ENCODE measurements at regions not wholly inside any gene's neighbourhood (a gene's known extent, or its start where the extent isn't known, plus 50 kb on each side); places are given as distances from the start of the nearest gene placed in this dataset.

- BruUV-seq (replicated peaks) = no TSS peak
- no CpG with 5 or more reads among the region's 1 CpG for WGBS, 2 experiments (ENCODE audit: extremely low coverage in 2 of 2, insufficient read length in 1 of 2)
- Histone ChIP-seq H2BK5ac (ENCODE audit: low read depth, low read length, poor library complexity, severe bottlenecking) (no peak overlapping the region), H3K27me3 (ENCODE audit: control insufficient read depth, insufficient read depth, low read length) (no peaks in the 10 kb centered on the region), H3K4me3 (ENCODE audit: insufficient read depth, low read depth, low read length) (no peak overlapping the region), H3K14ac (replicated peaks; ENCODE audit: low read depth, low read length) (no peak overlapping the region), H3K79me1 (ENCODE audit: low read depth in 1 of 2, low read length in 2 of 2) (no peaks in the 10 kb centered on the region; a peak in 1 of 4 replicates), H4K20me1 (ENCODE audit: insufficient read depth, low read length) (no peaks in the 10 kb centered on the region), H3K9me3 (ENCODE audit: control insufficient read depth, insufficient read depth, low read length) (peaks cover 2% of the 10 kb centered on the region; the same call in 1 of the 2 replicates), H3K4me1 (ENCODE audit: control insufficient read depth, insufficient read depth, low read length) (peaks cover 14% of the 10 kb centered on the region), H3K23ac (ENCODE audit: low read depth, low read length) (no peak overlapping the region), H3K56ac (ENCODE audit: extremely low read depth, insufficient read depth, low read length) (no peak overlapping the region), H2BK15ac (ENCODE audit: low read depth, low read length) (0 out of 3 replicates have a peak overlapping the region, but pooled peaks have one; percentile 11), H2AFZ (replicated peaks; ENCODE audit: low read length, poor library complexity) (no peak overlapping the region), H4K8ac (ENCODE audit: low read depth in 2 of 2, low read length in 2 of 2) (no peak overlapping the region), H2BK20ac (ENCODE audit: low read depth, low read length) (no peak overlapping the region), H2BK120ac (ENCODE audit: low read depth, low read length) (peak overlapping the region; percentile 18; the same call in 1 of the 2 replicates), H3K9me1 (ENCODE audit: insufficient read depth, low read length) (peaks cover 10% of the 10 kb centered on the region; the same call in 1 of the 2 replicates), H3K36me3 (ENCODE audit: control insufficient read depth, insufficient read depth, low read length) (no peaks in the 10 kb centered on the region), H3K27ac (ENCODE audit: insufficient read depth, low read length) (no peak overlapping the region), H4K91ac (ENCODE audit: insufficient read depth, low read depth, low read length) (no peak overlapping the region), H2AK9ac (replicated peaks; ENCODE audit: low read depth, low read length, poor library complexity) (no peak overlapping the region), H3K4ac (ENCODE audit: low read depth, low read length) (no peak overlapping the region), H3K18ac (ENCODE audit: low read depth, low read length) (no peak overlapping the region), H3K4me2 (ENCODE audit: low read depth, low read length) (no peak overlapping the region), H4K5ac (ENCODE audit: low read depth, low read length) (no peak overlapping the region), H3K9ac (ENCODE audit: low read depth, low read length) (no peak overlapping the region), H2AK5ac (ENCODE audit: low read depth, low read length) (0 out of 2 replicates have a peak overlapping the region, but pooled peaks have one; percentile 12)
- dilution Hi-C loops (cut with HindIII; ENCODE audit: low sequenced_read_pairs, unreplicated experiment) = loop anchor here (10.0 kb wide), 1 partner anchor 462 kb away; no protein-coding TSS in a partner anchor
- ChIA-PET POLR2A (ENCODE audit: unreplicated experiment) (no interaction called here), CTCF (no interaction called here)
- DNase-seq (no peak), ATAC-seq (ENCODE audit: low read depth) (no peak)
- no peak for TF ChIP-seq MXI1 (IDR thresholded peaks at IDR 0.05; ENCODE audit: borderline replicate concordance, low read depth, low read length)
- no peak for TF ChIP-seq BHLHE40 (IDR thresholded peaks at IDR 0.05; ENCODE audit: low read depth, low read length)
- TF ChIP-seq, protein P1, sequence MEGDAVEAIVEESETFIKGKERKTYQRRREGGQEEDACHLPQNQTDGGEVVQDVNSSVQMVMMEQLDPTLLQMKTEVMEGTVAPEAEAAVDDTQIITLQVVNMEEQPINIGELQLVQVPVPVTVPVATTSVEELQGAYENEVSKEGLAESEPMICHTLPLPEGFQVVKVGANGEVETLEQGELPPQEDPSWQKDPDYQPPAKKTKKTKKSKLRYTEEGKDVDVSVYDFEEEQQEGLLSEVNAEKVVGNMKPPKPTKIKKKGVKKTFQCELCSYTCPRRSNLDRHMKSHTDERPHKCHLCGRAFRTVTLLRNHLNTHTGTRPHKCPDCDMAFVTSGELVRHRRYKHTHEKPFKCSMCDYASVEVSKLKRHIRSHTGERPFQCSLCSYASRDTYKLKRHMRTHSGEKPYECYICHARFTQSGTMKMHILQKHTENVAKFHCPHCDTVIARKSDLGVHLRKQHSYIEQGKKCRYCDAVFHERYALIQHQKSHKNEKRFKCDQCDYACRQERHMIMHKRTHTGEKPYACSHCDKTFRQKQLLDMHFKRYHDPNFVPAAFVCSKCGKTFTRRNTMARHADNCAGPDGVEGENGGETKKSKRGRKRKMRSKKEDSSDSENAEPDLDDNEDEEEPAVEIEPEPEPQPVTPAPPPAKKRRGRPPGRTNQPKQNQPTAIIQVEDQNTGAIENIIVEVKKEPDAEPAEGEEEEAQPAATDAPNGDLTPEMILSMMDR (conservative IDR thresholded peaks at IDR 0.05; ENCODE audit: low read depth, low read length) = no peak
- no peak for TF ChIP-seq POLR2A (IDR thresholded peaks at IDR 0.05; ENCODE audit: low read depth, low read length)
- TF ChIP-seq ELK1 (IDR thresholded peaks at IDR 0.05; ENCODE audit: borderline replicate concordance, low read depth, low read length) = no peak
- no peak for TF ChIP-seq RFX5 (IDR thresholded peaks at IDR 0.05; ENCODE audit: low read depth, low read length)
- TF ChIP-seq, protein P2, sequence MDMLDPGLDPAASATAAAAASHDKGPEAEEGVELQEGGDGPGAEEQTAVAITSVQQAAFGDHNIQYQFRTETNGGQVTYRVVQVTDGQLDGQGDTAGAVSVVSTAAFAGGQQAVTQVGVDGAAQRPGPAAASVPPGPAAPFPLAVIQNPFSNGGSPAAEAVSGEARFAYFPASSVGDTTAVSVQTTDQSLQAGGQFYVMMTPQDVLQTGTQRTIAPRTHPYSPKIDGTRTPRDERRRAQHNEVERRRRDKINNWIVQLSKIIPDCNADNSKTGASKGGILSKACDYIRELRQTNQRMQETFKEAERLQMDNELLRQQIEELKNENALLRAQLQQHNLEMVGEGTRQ (IDR thresholded peaks at IDR 0.05; ENCODE audit: low read depth, low read length) = no peak
- no peak for TF ChIP-seq CEBPB (IDR thresholded peaks at IDR 0.05; ENCODE audit: low read depth, low read length)
- no peak for TF ChIP-seq RCOR1 (IDR thresholded peaks at IDR 0.05; ENCODE audit: insufficient replicate concordance, low read length)
- no peak for TF ChIP-seq RAD21 (IDR thresholded peaks at IDR 0.05; ENCODE audit: low read length)
- TF ChIP-seq MAZ (IDR thresholded peaks at IDR 0.05; ENCODE audit: borderline replicate concordance, low read depth, low read length) = no peak
- intact Hi-C loops (cut with micrococcal nuclease) = no loop called here
- in situ Hi-C loops (cut with MboI; ENCODE audit: low sequenced_read_pairs) = loop anchor here (5.0 to 25.0 kb wide), 3 partner anchors 142 to 680 kb away; no protein-coding TSS in a partner anchor
Observed at GRCh38 chr6:110532431-110532830, 56.0 kb upstream of the SLC22A16 start.
